KMS-11 (cell line): ENCODE measurements at regions not wholly inside any gene's neighbourhood (a gene's known extent, or its start where the extent isn't known, plus 50 kb on each side); places are given as distances from the start of the nearest gene placed in this dataset.

Experiments used
- H2AFZ ChIP-seq: fragments of 200-600 bp; sonication (generic); 2 replicates; pipeline ENCODE4 v1.6.1; 2016; ENCODE audit warnings: antibody characterized with exemption, mixed run types, low read depth
- H3K27ac ChIP-seq: fragments of 200-600 bp; sonication (generic); 2 replicates; pipeline ENCODE4 v1.6.1; 2016; ENCODE audit warnings: mild to moderate bottlenecking, mixed run types
- H3K27me3 ChIP-seq: fragments of 200-600 bp; sonication (generic); 2 replicates; pipeline ENCODE4 v1.6.1; 2017; ENCODE audit warnings: mild to moderate bottlenecking, low read depth, mixed run types, moderate library complexity; ENCODE audit not compliant: insufficient read depth
- H3K36me3 ChIP-seq: fragments of 200-600 bp; sonication (generic); 2 replicates; pipeline ENCODE4 v1.6.1; 2017; ENCODE audit warnings: mild to moderate bottlenecking, mixed run types; ENCODE audit not compliant: insufficient read depth
- H3K4me1 ChIP-seq: fragments of 200-600 bp; sonication (generic); 2 replicates; pipeline ENCODE4 v1.6.1; 2016; ENCODE audit warnings: mild to moderate bottlenecking, low read depth, mixed run types; ENCODE audit not compliant: poor library complexity, severe bottlenecking
- H3K4me2 ChIP-seq: fragments of 200-600 bp; sonication (generic); 2 replicates; pipeline ENCODE4 v1.7.0; 2016; ENCODE audit warnings: mild to moderate bottlenecking, mixed run types
- H3K4me3 ChIP-seq: fragments of 200-600 bp; sonication (generic); IDR thresholded peaks from 2 replicates; pipeline ENCODE4 v1.6.1; 2017; ENCODE audit warnings: low read depth, low read length, mixed read lengths; ENCODE audit not compliant: insufficient read depth
- H3K79me2 ChIP-seq: fragments of 200-600 bp; sonication (generic); 2 replicates; pipeline ENCODE4 v1.6.1; 2016; ENCODE audit warnings: low read depth, mixed run types; ENCODE audit not compliant: insufficient read depth
- H3K9ac ChIP-seq: fragments of 200-600 bp; sonication (generic); 2 replicates; pipeline ENCODE4 v1.6.1; 2016; ENCODE audit warnings: mild to moderate bottlenecking, mixed run types
- H4K20me1 ChIP-seq: fragments of 200-600 bp; sonication (generic); 2 replicates; pipeline ENCODE4 v1.6.1; 2016; ENCODE audit warnings: mild to moderate bottlenecking, mixed run types; ENCODE audit not compliant: insufficient read depth
- TF ChIP-seq, protein P1 (sequence below): fragments of 200-600 bp; sonication (generic); conservative IDR thresholded peaks from 2 replicates; pipeline ENCODE4 v1.6.1; 2017; ENCODE audit warnings: low read depth, mild to moderate bottlenecking, antibody characterized with exemption, low read length, moderate library complexity, mixed read lengths

DNA sequence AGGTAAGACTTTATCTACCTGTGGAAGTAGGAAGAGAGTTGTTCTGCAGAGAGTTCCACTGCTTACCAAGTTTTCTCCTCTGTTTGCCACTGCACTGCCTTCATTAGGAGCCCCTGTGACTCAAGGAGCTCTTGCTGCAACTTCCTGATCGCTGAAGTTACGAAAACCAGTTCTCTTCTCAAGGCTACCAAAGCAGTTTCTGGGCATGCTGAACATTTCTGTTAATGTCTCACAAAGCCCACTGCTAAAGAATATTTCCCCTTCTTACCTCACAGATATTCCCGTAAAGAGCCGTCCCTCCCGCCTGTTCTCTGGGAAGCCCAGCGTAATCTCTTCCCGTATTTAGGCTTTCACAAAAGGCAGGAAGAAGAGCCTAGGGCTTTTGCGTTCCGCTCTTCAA, 82.6 kb upstream of the OXGR1 start:
- TF ChIP-seq, protein P1, sequence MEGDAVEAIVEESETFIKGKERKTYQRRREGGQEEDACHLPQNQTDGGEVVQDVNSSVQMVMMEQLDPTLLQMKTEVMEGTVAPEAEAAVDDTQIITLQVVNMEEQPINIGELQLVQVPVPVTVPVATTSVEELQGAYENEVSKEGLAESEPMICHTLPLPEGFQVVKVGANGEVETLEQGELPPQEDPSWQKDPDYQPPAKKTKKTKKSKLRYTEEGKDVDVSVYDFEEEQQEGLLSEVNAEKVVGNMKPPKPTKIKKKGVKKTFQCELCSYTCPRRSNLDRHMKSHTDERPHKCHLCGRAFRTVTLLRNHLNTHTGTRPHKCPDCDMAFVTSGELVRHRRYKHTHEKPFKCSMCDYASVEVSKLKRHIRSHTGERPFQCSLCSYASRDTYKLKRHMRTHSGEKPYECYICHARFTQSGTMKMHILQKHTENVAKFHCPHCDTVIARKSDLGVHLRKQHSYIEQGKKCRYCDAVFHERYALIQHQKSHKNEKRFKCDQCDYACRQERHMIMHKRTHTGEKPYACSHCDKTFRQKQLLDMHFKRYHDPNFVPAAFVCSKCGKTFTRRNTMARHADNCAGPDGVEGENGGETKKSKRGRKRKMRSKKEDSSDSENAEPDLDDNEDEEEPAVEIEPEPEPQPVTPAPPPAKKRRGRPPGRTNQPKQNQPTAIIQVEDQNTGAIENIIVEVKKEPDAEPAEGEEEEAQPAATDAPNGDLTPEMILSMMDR, result no peak
- Histone ChIP-seq H2AFZ (no peak overlapping the region), H3K9ac (no peak overlapping the region), H3K4me3 (no peak overlapping the region), H3K27me3 (no peaks in the 10 kb centered on the region), H4K20me1 (no peaks in the 10 kb centered on the region), H3K4me1 (no peaks in the 10 kb centered on the region), H3K36me3 (no peaks in the 10 kb centered on the region), H3K27ac (no peak overlapping the region), H3K4me2 (no peak overlapping the region), H3K79me2 (no peaks in the 10 kb centered on the region)

DNA sequence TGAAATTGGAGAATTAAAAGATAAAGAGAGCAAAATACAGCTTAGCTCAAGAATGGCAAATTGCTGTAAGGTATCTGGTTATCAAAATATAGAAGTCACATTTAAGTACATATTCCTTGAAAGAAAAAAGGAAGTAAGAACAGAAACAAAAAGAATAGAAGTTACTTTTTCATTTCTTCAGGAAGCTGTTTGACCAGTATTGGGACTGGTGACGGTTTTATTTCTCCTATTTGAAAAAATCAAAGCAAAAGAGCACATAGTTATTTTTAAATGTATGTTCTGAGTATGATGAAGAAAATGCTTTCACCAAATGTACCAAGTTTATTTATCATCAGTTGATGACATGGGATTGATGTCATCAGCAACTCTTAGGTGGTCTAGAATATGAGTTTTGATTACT, 83.1 kb upstream of the OXGR1 start:
- TF ChIP-seq, protein P1, result no peak
- H4K20me1 ChIP-seq, result no peaks in the 10 kb centered on the region
- H2AFZ ChIP-seq, result no peak overlapping the region
- no peaks in the 10 kb centered on the region for H3K36me3 ChIP-seq
- H3K9ac ChIP-seq, result no peak overlapping the region
- H3K79me2 ChIP-seq, result no peaks in the 10 kb centered on the region
- no peak overlapping the region for H3K4me2 ChIP-seq
- no peaks in the 10 kb centered on the region for H3K4me1 ChIP-seq
- H3K4me3 ChIP-seq, result no peak overlapping the region
- H3K27ac ChIP-seq, result no peak overlapping the region
- no peaks in the 10 kb centered on the region for H3K27me3 ChIP-seq

DNA sequence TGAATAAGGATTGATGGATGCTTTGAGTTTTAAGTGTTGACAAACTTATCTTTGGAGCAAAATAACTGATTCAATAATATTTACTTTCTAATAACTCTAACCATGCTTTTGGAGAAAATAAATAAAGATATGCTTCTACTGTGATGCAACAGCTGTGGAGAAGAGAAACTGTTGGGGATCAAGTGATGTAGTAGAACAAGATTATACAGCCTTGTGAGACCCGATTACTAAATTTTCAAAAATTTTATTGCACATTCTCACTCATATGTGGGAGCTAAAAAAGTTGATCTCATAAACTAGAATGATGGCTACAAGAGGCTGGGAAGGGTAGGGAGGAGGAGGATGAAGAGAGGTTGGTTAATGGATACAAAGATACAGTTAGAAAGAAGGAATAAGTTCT, 85.5 kb upstream of the OXGR1 start:
- Histone ChIP-seq H3K4me2 (no peak overlapping the region), H3K27ac (no peak overlapping the region), H2AFZ (no peak overlapping the region), H3K9ac (no peak overlapping the region), H3K79me2 (no peaks in the 10 kb centered on the region), H3K36me3 (no peaks in the 10 kb centered on the region), H3K4me1 (no peaks in the 10 kb centered on the region), H4K20me1 (no peaks in the 10 kb centered on the region), H3K27me3 (no peaks in the 10 kb centered on the region), H3K4me3 (no peak overlapping the region)
- TF ChIP-seq, protein P1, result no peak

DNA sequence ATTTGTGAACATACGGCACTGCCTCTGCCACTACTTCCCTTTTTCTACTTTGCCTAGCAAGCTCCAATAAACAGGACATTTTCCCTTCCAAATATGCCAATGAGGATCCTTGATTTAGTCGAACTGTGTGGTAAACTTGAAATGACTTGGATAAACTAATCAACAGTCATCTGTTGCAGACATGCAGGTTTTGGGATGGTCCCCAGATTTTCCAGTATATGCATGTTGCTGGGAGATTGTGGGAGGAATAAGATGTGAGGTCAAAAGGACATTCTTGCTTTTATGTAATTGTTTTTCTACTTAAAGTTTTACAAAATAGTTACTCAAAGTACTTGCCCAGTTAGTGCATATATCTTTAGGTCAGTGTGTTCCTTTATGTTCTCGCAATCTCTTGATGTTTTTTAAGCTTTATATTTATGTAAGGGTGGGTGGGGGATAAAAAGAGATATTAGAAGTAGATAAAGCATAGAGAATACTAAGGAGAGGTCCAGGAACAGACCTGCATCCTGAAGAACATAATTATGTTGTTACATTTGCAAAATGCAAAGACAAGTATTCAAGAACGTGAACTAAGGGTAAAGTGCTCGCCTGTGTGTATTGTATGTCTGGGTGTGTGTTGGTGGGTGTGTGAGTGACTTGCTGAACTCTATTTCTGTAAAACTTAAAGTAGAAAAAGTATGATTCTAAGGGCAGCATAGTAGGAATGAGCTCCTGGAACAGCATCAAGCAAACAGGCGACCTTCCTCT, 88.4 kb upstream of the OXGR1 start:
- TF ChIP-seq, protein P1, result no peak
- no peaks in the 10 kb centered on the region for H3K4me1 ChIP-seq
- H2AFZ ChIP-seq, result no peak overlapping the region
- H3K79me2 ChIP-seq, result no peaks in the 10 kb centered on the region
- no peaks in the 10 kb centered on the region for H3K36me3 ChIP-seq
- no peaks in the 10 kb centered on the region for H4K20me1 ChIP-seq
- H3K9ac ChIP-seq, result no peak overlapping the region
- no peak overlapping the region for H3K4me2 ChIP-seq
- no peak overlapping the region for H3K4me3 ChIP-seq
- no peaks in the 10 kb centered on the region for H3K27me3 ChIP-seq
- H3K27ac ChIP-seq, result no peak overlapping the region
